Left cardiac atrium (tissue), 4 donors: ENCODE measurements at regions not wholly inside any gene's neighbourhood (a gene's known extent, or its start where the extent isn't known, plus 50 kb on each side); places are given as distances from the start of the nearest gene placed in this dataset.

Experiments
- ATAC-seq, 2 donors: fragments of 200-7000 bp; cut with Tn5 transposase; one replicate each; pipeline ENCODE4 v1.9.1; 2020; ENCODE audit warnings: mild to moderate bottlenecking in 2 of 2, moderate library complexity in 2 of 2
- DNase-seq: peaks from one replicate; pipeline ENCODE4 v3.0.0-alpha.2; 2020
- intact Hi-C, 2 donors: fragments of 100-400 bp; cut with DNase I; formaldehyde crosslinking; loops; one replicate each; pipeline versions ENCODE4 v1.14.1 to v1.15.1; 2022 to 2023
- donor health status: DM: no; HTN: yes; CAD: no.
- donor health status: DM: no; HTN: yes; CAD: no; lungs with severe emphysema.
- donor health status: DM: yes; HTN: yes; CAD: no.
- donor health status: Dilated cardiomyopathy.

DNA sequence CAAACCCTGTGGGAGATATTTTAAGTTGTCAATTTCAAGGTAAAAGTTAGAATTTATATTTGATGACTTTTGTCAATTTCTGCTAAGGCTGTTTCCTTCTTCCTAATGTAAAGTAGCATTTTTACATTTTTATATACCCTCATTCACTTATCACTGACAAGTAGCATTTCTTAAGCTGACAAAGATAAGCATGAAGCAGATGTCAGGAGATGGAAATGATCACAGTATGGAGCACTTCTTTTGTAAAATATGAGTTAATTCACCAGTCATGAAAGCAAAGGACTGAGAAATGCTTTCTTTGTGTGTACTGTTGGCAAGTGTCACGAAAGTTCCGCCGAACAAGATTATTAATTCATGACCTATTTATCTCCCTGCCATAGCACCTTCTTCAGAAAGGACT is 503.9 kb downstream of the DNAJB9 start:
- intact Hi-C loops = no loop called here
- ATAC-seq (no peak), DNase-seq (no peak)

GRCh38 chr7:109076396-109076972 is 506.8 kb downstream of the DNAJB9 start:
- ATAC-seq (no peak), DNase-seq (no peak)
- intact Hi-C loops = no loop called here

DNA sequence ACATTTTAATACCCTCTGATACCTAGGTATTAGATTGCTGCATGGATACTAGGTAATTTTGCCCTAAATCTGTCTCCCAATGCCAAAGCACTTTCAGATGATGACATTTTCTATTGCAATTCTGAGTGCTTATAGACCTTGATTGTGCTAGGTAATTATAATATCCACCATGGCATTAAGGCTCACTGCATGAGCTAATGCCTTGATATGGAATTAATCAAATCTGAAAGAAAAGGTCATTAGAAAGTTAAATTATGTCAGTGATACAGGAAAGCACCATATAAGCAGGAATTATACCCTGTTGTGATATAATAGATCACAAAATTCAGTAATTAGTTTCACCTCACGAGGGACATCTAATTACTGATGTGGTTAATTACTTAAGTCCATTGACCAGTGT is 521.4 kb downstream of the DNAJB9 start:
- DNase-seq = no peak
- no peak for ATAC-seq
- intact Hi-C loops = no loop called here

DNA sequence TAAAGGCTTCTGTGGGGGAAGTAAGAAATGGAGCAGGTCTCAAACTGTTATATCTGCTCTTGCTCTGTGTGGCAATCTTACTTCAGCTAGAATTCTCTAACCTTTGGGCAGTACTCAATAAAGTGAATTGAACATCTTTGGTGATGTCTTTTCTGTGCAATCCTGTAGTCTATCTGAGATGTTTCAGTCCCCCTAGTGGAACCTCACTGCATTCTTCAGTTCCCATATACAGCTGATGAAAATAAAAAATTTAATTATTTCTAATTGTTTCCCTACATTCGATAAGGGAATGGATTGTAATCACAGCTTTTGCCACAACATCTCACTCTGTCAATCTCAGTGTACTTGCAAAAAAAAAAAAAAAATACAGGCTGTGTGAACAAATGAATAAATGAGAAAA is 522.6 kb downstream of the DNAJB9 start:
- ATAC-seq (no peak), DNase-seq (no peak)
- intact Hi-C loops = no loop called here

DNA sequence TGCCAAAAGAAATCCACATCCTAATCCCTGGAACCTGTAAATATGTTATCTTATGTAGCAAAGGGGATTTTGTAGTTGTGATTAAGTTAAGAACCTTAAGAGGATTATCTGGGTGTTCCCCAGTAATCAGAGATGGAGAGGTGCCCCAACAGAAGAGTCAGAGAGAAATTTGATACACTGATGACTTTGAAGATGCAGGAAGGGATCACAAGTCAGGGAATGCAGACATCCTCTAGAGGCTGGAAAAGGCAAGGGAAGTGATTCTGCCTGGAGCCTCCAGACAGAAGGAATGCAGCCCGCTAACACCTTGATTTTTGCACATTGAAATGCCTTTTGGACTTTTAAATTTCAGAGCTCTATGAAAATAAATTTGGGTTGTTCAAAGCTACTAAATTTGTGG is 531.7 kb downstream of the DNAJB9 start:
- no peak for ATAC-seq
- intact Hi-C loops = no loop called here
- DNase-seq = no peak

DNA sequence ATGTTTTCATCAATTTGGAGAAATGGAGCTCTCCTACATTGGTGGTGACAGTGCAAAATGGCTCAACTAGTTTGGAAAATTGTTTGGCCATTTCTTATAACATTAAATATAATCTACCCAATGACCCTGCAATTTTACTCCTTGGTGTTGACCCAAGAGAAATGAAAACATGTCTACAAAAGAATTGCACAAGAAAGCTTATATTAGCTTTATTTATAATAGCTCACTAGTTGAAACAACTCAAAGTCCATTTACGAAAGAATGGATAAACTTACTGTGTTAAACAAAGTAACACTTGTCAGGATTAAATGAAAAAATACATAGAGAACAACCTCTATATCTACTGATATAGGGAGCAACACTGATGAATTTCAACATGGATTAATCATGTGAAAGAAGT is 539.9 kb downstream of the DNAJB9 start:
- no peak for ATAC-seq
- intact Hi-C loops = no loop called here

DNA sequence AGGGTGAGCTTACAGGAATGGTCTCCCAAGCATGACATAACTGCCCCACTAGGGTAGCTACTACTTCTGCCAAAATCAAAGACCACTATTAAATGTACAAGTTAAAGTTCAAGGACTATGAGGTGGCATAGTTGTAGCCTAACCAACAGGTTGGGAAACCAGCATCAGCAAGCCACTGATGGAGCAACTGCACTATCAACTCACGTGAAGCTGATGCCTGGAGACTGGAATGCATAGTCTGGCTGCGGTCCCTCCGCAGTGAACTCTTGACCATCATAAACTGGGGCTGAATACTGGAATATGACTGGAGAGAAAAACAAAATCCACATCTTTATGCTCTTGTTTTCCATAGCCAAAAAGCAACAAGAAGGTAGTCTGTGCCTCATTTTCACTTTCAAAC is 541.4 kb downstream of the DNAJB9 start:
- intact Hi-C loops = no loop called here
- DNase-seq (no peak), ATAC-seq (no peak)

More for the DNA sequence above, 539.9 kb downstream of the DNAJB9 start:
- DNase-seq = no peak

DNA sequence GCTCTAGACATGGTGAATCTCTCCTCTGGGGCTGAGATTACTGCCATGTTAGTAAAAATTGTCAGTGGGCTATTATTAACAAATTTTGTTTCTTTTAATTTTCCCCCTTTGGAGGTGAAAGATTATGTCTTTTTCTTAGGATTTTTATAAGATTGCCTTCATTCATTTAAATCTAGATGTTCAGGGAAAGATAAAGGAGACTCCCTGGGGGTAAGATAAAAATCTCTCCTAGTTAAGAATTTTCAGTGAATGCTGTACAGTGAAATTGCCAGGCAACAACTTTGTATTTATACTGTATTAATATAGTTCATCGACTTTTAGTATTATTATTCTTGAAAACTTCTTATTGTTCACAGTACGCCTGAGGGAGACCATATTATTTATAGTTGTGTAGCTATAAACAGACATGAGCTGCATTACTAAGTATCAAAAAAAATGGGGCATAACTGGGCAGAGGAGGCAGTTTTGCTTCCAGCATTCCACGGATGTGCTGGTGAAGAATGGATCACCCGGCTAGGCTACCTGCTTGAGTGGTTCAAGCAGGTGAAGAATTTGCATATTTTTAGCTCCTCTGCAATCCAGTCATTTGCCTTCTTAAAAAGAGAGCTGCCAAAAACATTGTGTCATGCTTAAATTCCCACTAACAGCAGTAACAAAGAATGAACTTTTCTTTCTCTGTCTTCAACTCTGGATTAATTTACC is 552.1 kb downstream of the DNAJB9 start:
- ATAC-seq (no peak), DNase-seq (no peak)
- intact Hi-C loops = no loop called here

DNA sequence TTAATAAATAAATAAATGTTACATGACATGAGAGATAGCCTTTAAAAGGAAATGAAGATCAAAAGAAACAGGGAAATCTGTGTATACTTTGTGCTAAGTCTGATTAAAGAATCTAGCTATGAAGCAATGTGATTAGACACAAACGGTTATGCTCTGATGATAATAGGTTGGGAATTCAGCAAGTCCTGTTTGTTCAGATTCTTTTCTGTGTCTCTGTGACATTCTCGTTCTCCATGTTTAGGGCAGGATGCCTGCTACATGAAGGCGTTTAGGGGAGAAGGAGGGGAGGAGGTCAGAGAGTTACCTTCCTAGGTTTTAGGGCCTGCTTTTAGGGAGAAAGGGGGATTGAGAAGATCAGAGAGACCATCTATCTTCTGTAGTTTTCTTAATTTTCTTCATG is 555.3 kb downstream of the DNAJB9 start:
- no peak for DNase-seq
- intact Hi-C loops = no loop called here
- ATAC-seq = no peak

DNA sequence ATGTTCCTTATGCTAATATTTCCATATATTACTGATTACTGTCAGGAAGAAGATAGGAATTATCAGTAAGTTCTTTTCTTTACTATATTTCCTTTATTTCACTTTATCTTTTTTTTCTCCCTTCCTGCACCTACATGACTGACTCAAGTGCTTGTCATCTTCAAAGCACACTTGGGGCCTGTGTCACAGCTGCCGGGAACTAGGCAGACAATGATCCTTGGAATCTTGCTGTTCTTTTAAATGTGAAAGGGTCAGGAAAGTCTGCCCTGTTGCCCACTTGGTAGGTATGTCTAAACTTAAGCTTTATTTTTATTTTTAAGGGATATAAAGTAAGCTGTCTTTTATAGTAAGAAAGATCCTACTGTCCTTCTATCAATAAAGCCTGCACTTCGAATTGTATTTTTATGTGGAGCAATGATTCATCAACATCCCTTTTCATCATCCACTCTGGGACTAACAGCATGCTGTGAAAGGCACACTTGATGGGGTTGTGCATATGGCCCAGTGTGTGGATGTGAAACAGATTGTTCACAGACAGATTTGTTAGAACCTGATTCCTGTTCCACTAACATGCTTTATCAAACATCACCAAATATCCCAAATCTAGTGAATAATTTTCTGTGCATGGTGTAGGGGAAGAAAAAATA is 556.9 kb downstream of the DNAJB9 start:
- ATAC-seq = no peak
- intact Hi-C loops = no loop called here
- DNase-seq = no peak

DNA sequence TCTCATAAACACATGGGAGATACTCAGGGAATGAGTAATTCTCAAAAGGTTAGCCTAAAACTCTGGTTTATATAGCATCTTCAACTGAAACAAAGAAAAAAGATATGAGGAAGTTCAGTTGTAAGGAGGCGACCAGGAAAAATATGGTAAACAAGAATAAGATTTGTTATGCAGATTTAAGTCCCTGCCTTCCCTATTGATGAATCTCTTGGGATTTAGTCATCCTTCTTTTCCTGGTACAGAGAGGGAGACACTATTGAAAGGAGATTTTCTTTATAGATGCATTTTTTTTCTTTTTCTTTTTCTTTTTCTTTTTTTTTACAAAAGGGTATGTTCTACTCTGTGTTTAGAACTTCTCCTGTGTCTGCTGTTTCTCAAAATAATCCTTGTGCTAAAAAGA is 557.5 kb downstream of the DNAJB9 start:
- no peak for DNase-seq
- ATAC-seq = no peak
- intact Hi-C loops = no loop called here

DNA sequence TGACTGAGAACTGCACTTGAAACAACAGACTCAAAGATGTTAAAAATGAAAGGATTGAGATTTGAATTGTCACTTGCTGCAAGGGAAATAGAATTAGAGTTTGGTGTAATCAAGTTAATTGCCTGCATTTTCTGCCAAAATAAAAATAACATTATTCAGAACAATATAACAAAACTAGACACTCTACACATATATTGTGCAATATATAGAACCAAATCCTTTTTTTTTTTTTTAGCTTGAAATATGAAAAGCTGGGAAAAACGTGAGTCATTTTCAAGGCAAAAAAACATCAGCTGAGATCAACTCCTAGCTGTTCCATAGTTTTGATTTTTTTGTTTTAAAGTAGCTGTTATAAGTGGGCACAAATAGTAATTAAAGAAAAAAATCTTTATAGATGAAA is 561.5 kb downstream of the DNAJB9 start:
- intact Hi-C loops = no loop called here
- ATAC-seq = no peak
- DNase-seq = no peak

GRCh38 chr7:109136893-109137292 is 567.2 kb downstream of the DNAJB9 start:
- DNase-seq (no peak), ATAC-seq (no peak)
- intact Hi-C loops = no loop called here

DNA sequence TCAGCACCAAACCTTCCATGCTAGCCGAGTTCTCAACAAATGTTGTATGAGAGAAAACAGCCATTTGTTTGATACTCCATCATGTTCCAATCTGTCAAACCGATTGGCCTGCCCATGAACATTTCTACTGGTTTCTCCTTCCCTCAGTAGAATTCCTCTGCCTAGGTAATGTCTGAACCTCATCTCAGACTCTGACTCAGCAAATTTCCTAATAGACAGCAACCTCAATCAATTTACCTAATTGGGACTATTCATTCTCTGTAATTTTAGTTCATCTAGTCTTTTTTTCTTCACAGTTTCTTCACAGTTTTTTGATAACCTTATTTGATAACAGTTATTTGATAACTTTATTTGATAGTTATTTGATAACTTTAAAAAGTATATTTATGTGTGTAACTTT is 585.1 kb downstream of the DNAJB9 start:
- intact Hi-C loops = no loop called here
- ATAC-seq (no peak), DNase-seq (no peak)

- no peak for DNase-seq
- intact Hi-C loops = no loop called here
- no peak for ATAC-seq
Measured at GRCh38 chr7:109158246-109158645, 588.6 kb downstream of the DNAJB9 start.

GRCh38 chr7:109176661-109177060 is 607.0 kb downstream of the DNAJB9 start:
- DNase-seq = no peak
- intact Hi-C loops = no loop called here
- ATAC-seq = no peak

- ATAC-seq (no peak), DNase-seq (no peak)
Measured at GRCh38 chr7:109178342-109178741, 608.7 kb downstream of the DNAJB9 start.

DNA sequence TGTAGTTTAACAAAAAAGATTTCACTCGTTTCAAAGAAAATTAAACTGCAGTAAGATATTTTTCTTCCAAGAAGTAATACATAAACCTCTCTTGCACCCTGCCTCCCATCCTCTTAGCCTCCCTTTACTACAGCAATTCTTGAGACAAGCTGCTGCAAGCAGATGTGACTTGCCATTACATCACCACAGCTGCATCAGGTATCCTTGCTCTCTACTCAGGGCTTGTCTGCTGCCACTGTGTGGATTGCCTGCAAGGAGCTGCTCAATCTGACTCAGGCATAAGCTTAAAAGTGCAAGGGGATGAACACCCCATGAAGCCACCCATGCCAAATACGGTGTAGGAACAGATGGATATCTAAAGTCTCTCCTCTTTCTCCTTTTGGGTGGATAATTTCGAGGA is 609.9 kb downstream of the DNAJB9 start:
- ATAC-seq (no peak), DNase-seq (no peak)
- intact Hi-C loops = no loop called here

More at GRCh38 chr7:109178342-109178741, 608.7 kb downstream of the DNAJB9 start:
- intact Hi-C loops = no loop called here

- intact Hi-C loops = no loop called here
- ATAC-seq = no peak
Measured at GRCh38 chr7:109190766-109191398, 621.2 kb downstream of the DNAJB9 start.

DNA sequence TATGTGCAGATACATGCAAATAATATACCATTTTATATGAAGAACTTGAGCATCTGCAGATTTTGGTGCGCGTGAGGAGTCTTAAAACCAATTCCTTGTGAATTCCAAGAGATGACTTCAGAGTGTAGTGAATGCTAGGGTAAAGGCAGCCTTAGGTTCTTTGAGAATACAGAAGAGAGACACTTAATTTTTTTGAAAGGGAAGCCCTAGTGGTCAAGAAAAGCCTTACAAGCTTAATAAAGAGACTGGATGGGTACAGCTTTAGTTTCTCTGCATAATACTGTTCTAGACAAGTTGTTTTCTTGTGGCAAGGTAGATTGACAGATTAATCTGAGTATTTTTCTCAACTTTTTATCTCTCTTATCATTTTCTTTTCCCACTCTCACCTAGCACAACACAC is 636.5 kb downstream of the DNAJB9 start:
- no peak for ATAC-seq
- DNase-seq = no peak
- intact Hi-C loops = no loop called here

More at GRCh38 chr7:109190766-109191398, 621.2 kb downstream of the DNAJB9 start:
- no peak for DNase-seq
